ENCODE measurements at regions not wholly inside any gene's neighbourhood (a gene's known extent, or its start where the extent isn't known, plus 50 kb on each side); places are given as distances from the start of the nearest gene placed in this dataset.

- Histone ChIP-seq H3K4me1 (ENCODE audit: control insufficient read depth, insufficient read depth, low read length) (0 out of 2 replicates have a peak, but pooled peaks cover 12% of the 10 kb centered on the region), H3K36me3 (ENCODE audit: control insufficient read depth, insufficient read depth, low read length) (no peaks in the 10 kb centered on the region), H3K9me3 (ENCODE audit: control insufficient read depth, insufficient read depth, low read depth, low read length) (no peaks in the 10 kb centered on the region), H3K27me3 (ENCODE audit: control insufficient read depth, insufficient read depth, low read length) (peaks cover 58% of the 10 kb centered on the region), H3K9ac (ENCODE audit: low read length) (no peak overlapping the region), H3K27ac (ENCODE audit: low read depth, low read length) (no peak overlapping the region), H3K4me3 (ENCODE audit: low read depth, low read length) (no peak overlapping the region)
Observed at GRCh38 chr5:1666221-1666620, 133.4 kb downstream of the MRPL36 start.

- H3K36me3 ChIP-seq (ENCODE audit: control insufficient read depth, insufficient read depth, low read length) = no peaks in the 10 kb centered on the region
- H3K9me3 ChIP-seq (ENCODE audit: control insufficient read depth, insufficient read depth, low read depth, low read length) = no peaks in the 10 kb centered on the region
- peaks cover 58% of the 10 kb centered on the region for H3K27me3 ChIP-seq (ENCODE audit: control insufficient read depth, insufficient read depth, low read length)
- H3K4me3 ChIP-seq (ENCODE audit: low read depth, low read length) = no peak overlapping the region
- no peak overlapping the region for H3K27ac ChIP-seq (ENCODE audit: low read depth, low read length)
- no peak overlapping the region for H3K9ac ChIP-seq (ENCODE audit: low read length)
- H3K4me1 ChIP-seq (ENCODE audit: control insufficient read depth, insufficient read depth, low read length) = 0 out of 2 replicates have a peak, but pooled peaks cover 12% of the 10 kb centered on the region
Observed at GRCh38 chr5:1665803-1666202, 133.8 kb downstream of the MRPL36 start.

- peaks cover 55% of the 10 kb centered on the region for H3K27me3 ChIP-seq (ENCODE audit: control insufficient read depth, insufficient read depth, low read length)
- no peaks in the 10 kb centered on the region for H3K36me3 ChIP-seq (ENCODE audit: control insufficient read depth, insufficient read depth, low read length)
- H3K4me3 ChIP-seq (ENCODE audit: low read depth, low read length) = no peak overlapping the region
- no peak overlapping the region for H3K9ac ChIP-seq (ENCODE audit: low read length)
- H3K4me1 ChIP-seq (ENCODE audit: control insufficient read depth, insufficient read depth, low read length) = 0 out of 2 replicates have a peak, but pooled peaks cover 12% of the 10 kb centered on the region
- no peak overlapping the region for H3K27ac ChIP-seq (ENCODE audit: low read depth, low read length)
- H3K9me3 ChIP-seq (ENCODE audit: control insufficient read depth, insufficient read depth, low read depth, low read length) = no peaks in the 10 kb centered on the region
Observed at GRCh38 chr5:1665231-1665630, 134.4 kb downstream of the MRPL36 start.

- H3K4me3 ChIP-seq (ENCODE audit: low read depth, low read length) = no peak overlapping the region
- H3K36me3 ChIP-seq (ENCODE audit: control insufficient read depth, insufficient read depth, low read length) = no peaks in the 10 kb centered on the region
- H3K27ac ChIP-seq (ENCODE audit: low read depth, low read length) = no peak overlapping the region
- no peaks in the 10 kb centered on the region for H3K9me3 ChIP-seq (ENCODE audit: control insufficient read depth, insufficient read depth, low read depth, low read length)
- no peak overlapping the region for H3K9ac ChIP-seq (ENCODE audit: low read length)
- H3K27me3 ChIP-seq (ENCODE audit: control insufficient read depth, insufficient read depth, low read length) = peaks cover 43% of the 10 kb centered on the region
- H3K4me1 ChIP-seq (ENCODE audit: control insufficient read depth, insufficient read depth, low read length) = peaks cover 21% of the 10 kb centered on the region; the same call in 1 of the 2 replicates
Observed at GRCh38 chr5:1663186-1663585, 136.5 kb downstream of the MRPL36 start.

GRCh38 chr5:1662559-1663085 lies 137.0 kb downstream of the MRPL36 start:
- Histone ChIP-seq H3K9me3 (ENCODE audit: control insufficient read depth, insufficient read depth, low read depth, low read length) (no peaks in the 10 kb centered on the region), H3K27me3 (ENCODE audit: control insufficient read depth, insufficient read depth, low read length) (peaks cover 38% of the 10 kb centered on the region), H3K36me3 (ENCODE audit: control insufficient read depth, insufficient read depth, low read length) (no peaks in the 10 kb centered on the region), H3K4me3 (ENCODE audit: low read depth, low read length) (no peak overlapping the region), H3K4me1 (ENCODE audit: control insufficient read depth, insufficient read depth, low read length) (peaks cover 15% of the 10 kb centered on the region; the same call in 1 of the 2 replicates), H3K27ac (ENCODE audit: low read depth, low read length) (no peak overlapping the region), H3K9ac (ENCODE audit: low read length) (no peak overlapping the region)

- H3K9ac ChIP-seq (ENCODE audit: low read length) = no peak overlapping the region
- H3K27me3 ChIP-seq (ENCODE audit: control insufficient read depth, insufficient read depth, low read length) = peaks cover 36% of the 10 kb centered on the region
- H3K9me3 ChIP-seq (ENCODE audit: control insufficient read depth, insufficient read depth, low read depth, low read length) = no peaks in the 10 kb centered on the region
- no peak overlapping the region for H3K27ac ChIP-seq (ENCODE audit: low read depth, low read length)
- H3K4me1 ChIP-seq (ENCODE audit: control insufficient read depth, insufficient read depth, low read length) = peaks cover 15% of the 10 kb centered on the region; the same call in 1 of the 2 replicates
- no peak overlapping the region for H3K4me3 ChIP-seq (ENCODE audit: low read depth, low read length)
- H3K36me3 ChIP-seq (ENCODE audit: control insufficient read depth, insufficient read depth, low read length) = no peaks in the 10 kb centered on the region
Observed at GRCh38 chr5:1661831-1662558, 137.6 kb downstream of the MRPL36 start.

GRCh38 chr5:1661311-1661710 lies 137.6 kb upstream of the LPCAT1 start:
- Histone ChIP-seq H3K9me3 (ENCODE audit: control insufficient read depth, insufficient read depth, low read depth, low read length) (no peaks in the 10 kb centered on the region), H3K27me3 (ENCODE audit: control insufficient read depth, insufficient read depth, low read length) (peaks cover 30% of the 10 kb centered on the region), H3K4me3 (ENCODE audit: low read depth, low read length) (no peak overlapping the region), H3K27ac (ENCODE audit: low read depth, low read length) (no peak overlapping the region), H3K4me1 (ENCODE audit: control insufficient read depth, insufficient read depth, low read length) (peaks cover 15% of the 10 kb centered on the region; the same call in 1 of the 2 replicates), H3K36me3 (ENCODE audit: control insufficient read depth, insufficient read depth, low read length) (no peaks in the 10 kb centered on the region), H3K9ac (ENCODE audit: low read length) (no peak overlapping the region)

GRCh38 chr5:1660511-1660910 lies 136.8 kb upstream of the LPCAT1 start:
- H3K27ac ChIP-seq (ENCODE audit: low read depth, low read length) = no peak overlapping the region
- peaks cover 15% of the 10 kb centered on the region; the same call in 1 of the 2 replicates for H3K4me1 ChIP-seq (ENCODE audit: control insufficient read depth, insufficient read depth, low read length)
- H3K36me3 ChIP-seq (ENCODE audit: control insufficient read depth, insufficient read depth, low read length) = no peaks in the 10 kb centered on the region
- H3K4me3 ChIP-seq (ENCODE audit: low read depth, low read length) = no peak overlapping the region
- no peak overlapping the region for H3K9ac ChIP-seq (ENCODE audit: low read length)
- H3K9me3 ChIP-seq (ENCODE audit: control insufficient read depth, insufficient read depth, low read depth, low read length) = no peaks in the 10 kb centered on the region
- H3K27me3 ChIP-seq (ENCODE audit: control insufficient read depth, insufficient read depth, low read length) = peaks cover 29% of the 10 kb centered on the region

- Histone ChIP-seq H3K36me3 (ENCODE audit: control insufficient read depth, insufficient read depth, low read length) (no peaks in the 10 kb centered on the region), H3K27ac (ENCODE audit: low read depth, low read length) (no peak overlapping the region), H3K4me3 (ENCODE audit: low read depth, low read length) (no peak overlapping the region), H3K4me1 (ENCODE audit: control insufficient read depth, insufficient read depth, low read length) (peaks cover 15% of the 10 kb centered on the region; the same call in 1 of the 2 replicates), H3K9ac (ENCODE audit: low read length) (no peak overlapping the region), H3K9me3 (ENCODE audit: control insufficient read depth, insufficient read depth, low read depth, low read length) (no peaks in the 10 kb centered on the region), H3K27me3 (ENCODE audit: control insufficient read depth, insufficient read depth, low read length) (peaks cover 29% of the 10 kb centered on the region; the same call in 1 of the 2 replicates)
Observed at GRCh38 chr5:1660001-1660400, 136.2 kb upstream of the LPCAT1 start.

GRCh38 chr5:1659100-1659981 lies 135.6 kb upstream of the LPCAT1 start:
- Histone ChIP-seq H3K36me3 (ENCODE audit: control insufficient read depth, insufficient read depth, low read length) (no peaks in the 10 kb centered on the region), H3K9me3 (ENCODE audit: control insufficient read depth, insufficient read depth, low read depth, low read length) (no peaks in the 10 kb centered on the region), H3K4me1 (ENCODE audit: control insufficient read depth, insufficient read depth, low read length) (peaks cover 15% of the 10 kb centered on the region; the same call in 1 of the 2 replicates), H3K4me3 (ENCODE audit: low read depth, low read length) (no peak overlapping the region), H3K27ac (ENCODE audit: low read depth, low read length) (no peak overlapping the region), H3K9ac (ENCODE audit: low read length) (no peak overlapping the region), H3K27me3 (ENCODE audit: control insufficient read depth, insufficient read depth, low read length) (peaks cover 28% of the 10 kb centered on the region)

Measured in HUES6 (cell line).